ENCODE measurements at regions not wholly inside any gene's neighbourhood (a gene's known extent, or its start where the extent isn't known, plus 50 kb on each side); places are given as distances from the start of the nearest gene placed in this dataset.

DNA sequence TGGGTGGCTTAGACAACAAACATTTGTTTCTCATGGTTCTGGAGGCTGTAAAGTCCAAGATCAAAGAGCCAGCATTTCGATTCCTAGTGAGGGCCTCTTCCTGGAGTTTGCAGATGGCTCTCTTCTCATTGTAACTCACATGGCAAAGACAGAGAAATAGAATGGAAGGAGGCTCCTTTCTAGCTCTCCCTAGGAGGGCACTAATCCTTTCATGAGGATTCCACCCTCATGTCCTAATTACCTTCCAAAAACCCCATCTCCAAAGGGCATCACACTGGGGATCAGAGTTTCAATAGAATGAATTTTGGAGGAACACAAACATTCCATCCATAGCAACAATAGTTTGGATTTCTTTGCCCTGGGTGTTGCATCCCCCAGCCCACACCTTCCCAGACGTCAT is 247.3 kb downstream of the TTLL7 start:
- TF ChIP-seq CTCF (IDR thresholded peaks at IDR 0.05), result no peak
- TF ChIP-seq POLR2A (IDR thresholded peaks at IDR 0.05), result no peak
